SH-SY5Y (cell line): ENCODE measurements at regions not wholly inside any gene's neighbourhood (a gene's known extent, or its start where the extent isn't known, plus 50 kb on each side); places are given as distances from the start of the nearest gene placed in this dataset.

Experiments
- GATA2 ChIP-seq: IDR thresholded peaks from 2 replicates; pipeline ENCODE4 v1.6.1; 2011; ENCODE audit warnings: mild to moderate bottlenecking, low read depth, low read length
- GATA3 ChIP-seq: IDR thresholded peaks from 2 replicates; pipeline ENCODE4 v1.6.1; 2011; ENCODE audit warnings: low read depth, mild to moderate bottlenecking, low read length, moderate library complexity

GRCh38 chr14:86372402-86372801 is 842.5 kb downstream of the FLRT2 start:
- TF ChIP-seq GATA2 = no peak
- no peak for TF ChIP-seq GATA3

GRCh38 chr14:86364634-86365033 is 834.7 kb downstream of the FLRT2 start:
- TF ChIP-seq GATA3 (no peak), GATA2 (no peak)

GRCh38 chr14:86363576-86363975 is 833.6 kb downstream of the FLRT2 start:
- TF ChIP-seq GATA2 (no peak), GATA3 (no peak)

GRCh38 chr14:86363047-86363446 is 833.1 kb downstream of the FLRT2 start:
- no peak for TF ChIP-seq GATA2
- no peak for TF ChIP-seq GATA3

- TF ChIP-seq GATA3 (no peak), GATA2 (no peak)
Measured at GRCh38 chr14:86357876-86358275, 827.9 kb downstream of the FLRT2 start.

- TF ChIP-seq GATA2 = no peak
- TF ChIP-seq GATA3 = no peak
Measured at GRCh38 chr14:86357119-86357518, 827.2 kb downstream of the FLRT2 start.

- TF ChIP-seq GATA2 (no peak), GATA3 (no peak)
Measured at GRCh38 chr14:86346818-86347384, 817.0 kb downstream of the FLRT2 start.

- TF ChIP-seq GATA2 (no peak), GATA3 (no peak)
Measured at GRCh38 chr14:86334355-86334754, 804.4 kb downstream of the FLRT2 start.

GRCh38 chr14:86333493-86333892 is 803.5 kb downstream of the FLRT2 start:
- TF ChIP-seq GATA3 = no peak
- no peak for TF ChIP-seq GATA2

- TF ChIP-seq GATA3 (no peak), GATA2 (no peak)
Measured at GRCh38 chr14:86331341-86331740, 801.4 kb downstream of the FLRT2 start.

GRCh38 chr14:86321151-86321550 is 791.2 kb downstream of the FLRT2 start:
- TF ChIP-seq GATA3 = no peak
- no peak for TF ChIP-seq GATA2

- TF ChIP-seq GATA2 (no peak), GATA3 (no peak)
Measured at GRCh38 chr14:86311151-86311550, 781.2 kb downstream of the FLRT2 start.

- TF ChIP-seq GATA2 = no peak
- TF ChIP-seq GATA3 = no peak
Measured at GRCh38 chr14:86310611-86311010, 780.7 kb downstream of the FLRT2 start.

GRCh38 chr14:86310148-86310547 is 780.2 kb downstream of the FLRT2 start:
- TF ChIP-seq GATA2 (no peak), GATA3 (no peak)

- TF ChIP-seq GATA3 = no peak
- no peak for TF ChIP-seq GATA2
Measured at GRCh38 chr14:86305058-86305457, 775.1 kb downstream of the FLRT2 start.

GRCh38 chr14:86299994-86300393 is 770.0 kb downstream of the FLRT2 start:
- TF ChIP-seq GATA3 (no peak), GATA2 (no peak)
